ENCODE measurements at regions not wholly inside any gene's neighbourhood (a gene's known extent, or its start where the extent isn't known, plus 50 kb on each side); places are given as distances from the start of the nearest gene placed in this dataset.

DNA sequence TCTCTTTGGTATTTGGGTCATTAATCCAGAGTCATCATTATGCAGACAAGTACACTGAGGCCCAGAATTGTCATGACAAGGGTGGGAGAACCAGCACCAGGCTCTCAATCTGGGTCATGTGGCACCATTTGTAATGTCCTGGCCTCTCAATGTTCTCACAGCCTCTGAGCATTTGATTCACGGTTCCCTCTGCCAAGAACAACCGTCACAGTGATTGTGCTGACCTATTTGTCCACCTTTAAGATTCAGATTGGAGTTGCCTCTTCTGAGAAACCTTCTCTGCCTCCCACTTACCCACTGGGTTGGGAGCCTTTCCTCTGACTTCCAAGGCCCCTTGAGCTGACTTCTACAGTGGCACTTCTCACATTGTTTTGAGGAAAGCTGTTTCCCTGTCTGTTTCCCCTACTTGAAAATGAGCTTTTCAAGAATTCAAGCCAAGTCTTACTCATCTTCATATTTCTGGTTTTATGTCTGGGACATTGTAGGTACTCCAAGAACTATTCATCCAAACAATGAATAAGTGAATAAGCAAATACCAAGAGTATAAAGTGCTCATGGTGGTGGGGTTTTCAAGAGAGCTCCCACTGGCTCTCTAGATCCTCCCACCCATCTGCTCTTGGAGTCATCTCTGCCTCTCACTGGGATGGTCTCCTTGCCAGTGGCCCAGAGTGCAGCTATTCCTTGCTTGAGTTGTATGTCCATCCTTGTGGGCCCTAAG lies 126.4 kb upstream of the E2F8 start:
- TF ChIP-seq, protein P1, sequence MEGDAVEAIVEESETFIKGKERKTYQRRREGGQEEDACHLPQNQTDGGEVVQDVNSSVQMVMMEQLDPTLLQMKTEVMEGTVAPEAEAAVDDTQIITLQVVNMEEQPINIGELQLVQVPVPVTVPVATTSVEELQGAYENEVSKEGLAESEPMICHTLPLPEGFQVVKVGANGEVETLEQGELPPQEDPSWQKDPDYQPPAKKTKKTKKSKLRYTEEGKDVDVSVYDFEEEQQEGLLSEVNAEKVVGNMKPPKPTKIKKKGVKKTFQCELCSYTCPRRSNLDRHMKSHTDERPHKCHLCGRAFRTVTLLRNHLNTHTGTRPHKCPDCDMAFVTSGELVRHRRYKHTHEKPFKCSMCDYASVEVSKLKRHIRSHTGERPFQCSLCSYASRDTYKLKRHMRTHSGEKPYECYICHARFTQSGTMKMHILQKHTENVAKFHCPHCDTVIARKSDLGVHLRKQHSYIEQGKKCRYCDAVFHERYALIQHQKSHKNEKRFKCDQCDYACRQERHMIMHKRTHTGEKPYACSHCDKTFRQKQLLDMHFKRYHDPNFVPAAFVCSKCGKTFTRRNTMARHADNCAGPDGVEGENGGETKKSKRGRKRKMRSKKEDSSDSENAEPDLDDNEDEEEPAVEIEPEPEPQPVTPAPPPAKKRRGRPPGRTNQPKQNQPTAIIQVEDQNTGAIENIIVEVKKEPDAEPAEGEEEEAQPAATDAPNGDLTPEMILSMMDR (IDR thresholded peaks at IDR 0.05; ENCODE audit: low read depth, low read length, missing control alignments), result no peak
- H3K4me3 ChIP-seq (ENCODE audit: low read depth, low read length), result no peak overlapping the region
- no peaks in the 10 kb centered on the region for H3K36me3 ChIP-seq (replicated peaks)
- peak overlapping the region; percentile 55 for H3K27ac ChIP-seq
- DNase-seq, result peak; percentile 74
- H3K27me3 ChIP-seq (replicated peaks), result no peaks in the 10 kb centered on the region
- in situ Hi-C loops (cut with HindIII; ENCODE audit: low pct_ligation_motif_present, low sequenced_read_pairs), result no loop called here

DNA sequence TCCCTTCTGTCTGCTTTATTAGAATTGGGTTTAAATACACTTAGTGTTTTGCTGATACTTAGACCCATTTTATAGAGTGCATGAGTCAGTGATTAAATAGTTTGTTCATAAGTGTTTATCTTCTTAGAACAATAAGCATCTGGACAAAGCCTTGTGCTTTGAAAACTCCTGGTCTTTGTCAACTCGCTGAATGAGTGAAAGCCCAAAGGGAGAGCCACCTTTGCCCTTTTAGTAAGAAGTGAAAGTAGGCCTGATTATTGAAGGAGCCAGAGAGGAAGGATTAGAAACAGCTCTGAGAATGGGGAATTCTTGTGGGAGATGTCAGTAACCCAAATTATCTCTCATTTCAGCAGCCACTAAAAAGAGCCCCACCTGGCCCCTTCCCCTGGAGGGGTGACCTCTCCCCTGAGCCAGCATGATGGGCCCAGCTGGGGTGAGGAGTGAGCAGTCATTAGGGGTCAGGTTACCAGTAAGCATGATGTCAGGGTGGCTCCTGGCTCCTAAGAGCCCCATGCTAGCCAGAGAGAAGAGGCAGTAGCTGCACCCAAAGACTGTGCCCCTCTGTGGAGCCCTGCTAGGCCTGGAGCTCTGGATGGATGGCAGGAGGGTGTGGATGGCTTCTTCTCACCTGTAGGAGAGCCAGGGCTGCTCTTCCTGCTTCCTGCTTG lies 125.1 kb upstream of the E2F8 start:
- Histone ChIP-seq H3K36me3 (replicated peaks) (no peaks in the 10 kb centered on the region), H3K27ac (no peak overlapping the region), H3K4me3 (ENCODE audit: low read depth, low read length) (no peak overlapping the region), H3K27me3 (replicated peaks) (no peaks in the 10 kb centered on the region)
- TF ChIP-seq, protein P1 (IDR thresholded peaks at IDR 0.05; ENCODE audit: low read depth, low read length, missing control alignments), result no peak
- in situ Hi-C loops (cut with HindIII; ENCODE audit: low pct_ligation_motif_present, low sequenced_read_pairs), result no loop called here
- DNase-seq, result no peak

- in situ Hi-C loops (cut with HindIII; ENCODE audit: low pct_ligation_motif_present, low sequenced_read_pairs), result no loop called here
- H3K4me3 ChIP-seq (ENCODE audit: low read depth, low read length), result no peak overlapping the region
Observed at GRCh38 chr11:19359221-19360000, 118.7 kb upstream of the E2F8 start.

DNA sequence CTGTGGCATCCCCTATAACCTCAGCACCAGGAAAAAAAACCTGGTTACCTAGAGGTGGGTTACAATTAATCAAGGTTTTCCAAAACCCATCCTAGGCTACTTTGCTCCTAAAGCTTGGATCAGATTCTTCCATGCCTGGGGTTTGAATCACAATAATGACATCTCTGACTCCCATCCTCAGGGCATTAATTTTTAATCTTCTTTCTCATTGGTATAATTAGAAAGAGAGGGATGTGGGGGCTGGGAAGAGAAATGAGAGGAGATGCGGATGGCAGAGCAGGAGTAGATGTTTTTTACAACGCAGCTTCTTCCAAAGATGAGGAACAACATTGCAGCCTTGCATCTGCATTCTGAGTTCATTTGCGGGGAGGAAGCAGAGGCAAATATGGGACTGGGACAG lies 117.2 kb upstream of the E2F8 start:
- H3K27ac ChIP-seq, result no peak overlapping the region
- no peaks in the 10 kb centered on the region for H3K27me3 ChIP-seq (replicated peaks)
- TF ChIP-seq, protein P1 (IDR thresholded peaks at IDR 0.05; ENCODE audit: low read depth, low read length, missing control alignments), result no peak
- DNase-seq, result no peak
- in situ Hi-C loops (cut with HindIII; ENCODE audit: low pct_ligation_motif_present, low sequenced_read_pairs), result no loop called here
- no peak overlapping the region for H3K4me3 ChIP-seq (ENCODE audit: low read depth, low read length)
- no peaks in the 10 kb centered on the region for H3K36me3 ChIP-seq (replicated peaks)

More at GRCh38 chr11:19359221-19360000, 118.7 kb upstream of the E2F8 start:
- no peaks in the 10 kb centered on the region for H3K27me3 ChIP-seq (replicated peaks)
- H3K36me3 ChIP-seq (replicated peaks), result no peaks in the 10 kb centered on the region
- no peak overlapping the region for H3K27ac ChIP-seq
- DNase-seq, result no peak
- TF ChIP-seq, protein P1 (IDR thresholded peaks at IDR 0.05; ENCODE audit: low read depth, low read length, missing control alignments), result no peak

DNA sequence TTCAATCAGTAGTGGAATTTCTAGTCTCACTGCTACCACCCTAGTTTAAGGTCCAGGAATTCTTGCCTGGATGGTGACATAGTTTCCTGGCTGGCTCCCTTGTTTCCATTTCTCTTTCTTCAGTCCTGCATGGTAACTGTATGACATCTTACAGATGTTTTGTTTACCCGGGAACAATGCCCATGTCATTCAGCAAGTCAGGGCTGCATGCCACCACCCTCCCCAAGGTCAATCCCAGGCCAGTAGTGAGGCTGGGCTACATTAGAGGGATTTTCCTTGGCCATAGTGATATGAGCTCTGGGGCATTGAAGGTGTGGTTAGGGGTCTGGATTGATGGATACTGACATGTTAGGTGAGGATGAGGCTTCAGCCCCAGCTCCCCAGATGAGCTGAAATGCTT lies 114.9 kb upstream of the E2F8 start:
- Histone ChIP-seq H3K36me3 (replicated peaks) (no peaks in the 10 kb centered on the region), H3K27ac (no peak overlapping the region), H3K27me3 (replicated peaks) (peaks cover 7% of the 10 kb centered on the region), H3K4me3 (ENCODE audit: low read depth, low read length) (no peak overlapping the region)
- DNase-seq, result no peak
- TF ChIP-seq, protein P1 (IDR thresholded peaks at IDR 0.05; ENCODE audit: low read depth, low read length, missing control alignments), result no peak
- in situ Hi-C loops (cut with HindIII; ENCODE audit: low pct_ligation_motif_present, low sequenced_read_pairs), result no loop called here

Measured in brain microvascular endothelial cell (primary cell).